D721Med (cell line): ENCODE measurements at regions not wholly inside any gene's neighbourhood (a gene's known extent, or its start where the extent isn't known, plus 50 kb on each side); places are given as distances from the start of the nearest gene placed in this dataset.

Source experiments
- DNase-seq: peaks from one replicate; pipeline ENCODE4 v3.0.0; 2011; ENCODE audit warnings: low spot score; ENCODE audit not compliant: insufficient read length
- FAIRE-seq: peaks from 2 replicates; lab custom pipeline; 2011; peaks lifted over from hg19 to GRCh38; lab: Jason Lieb, UNC
- TF ChIP-seq, protein P1 (sequence below): IDR thresholded peaks from 2 replicates; pipeline ENCODE4 v1.5.1; 2012; ENCODE audit warnings: mild to moderate bottlenecking, control low read depth; ENCODE audit not compliant: insufficient read depth; ENCODE audit errors: missing control alignments

DNA sequence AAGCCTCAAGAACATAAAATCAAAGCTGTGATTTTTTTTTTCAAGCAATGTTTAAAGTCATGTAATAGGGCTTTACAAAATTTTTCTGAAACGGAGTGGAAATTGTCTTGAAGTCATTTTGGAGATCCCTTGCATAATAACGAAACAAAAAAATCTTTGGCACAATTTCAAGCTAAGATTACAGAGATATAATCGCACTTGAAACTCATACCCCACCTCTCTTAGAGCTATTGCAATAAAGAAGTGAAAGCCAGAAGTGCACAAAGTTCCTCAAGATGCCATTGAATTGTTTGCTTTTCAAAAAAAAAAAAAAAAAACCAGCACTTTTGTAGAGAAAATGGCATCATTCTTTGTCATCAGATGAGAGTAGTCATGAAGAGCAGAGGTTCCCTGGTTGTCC is 152.3 kb downstream of the PAX3 start:
- FAIRE-seq (no peak), DNase-seq (no peak)
- TF ChIP-seq, protein P1, sequence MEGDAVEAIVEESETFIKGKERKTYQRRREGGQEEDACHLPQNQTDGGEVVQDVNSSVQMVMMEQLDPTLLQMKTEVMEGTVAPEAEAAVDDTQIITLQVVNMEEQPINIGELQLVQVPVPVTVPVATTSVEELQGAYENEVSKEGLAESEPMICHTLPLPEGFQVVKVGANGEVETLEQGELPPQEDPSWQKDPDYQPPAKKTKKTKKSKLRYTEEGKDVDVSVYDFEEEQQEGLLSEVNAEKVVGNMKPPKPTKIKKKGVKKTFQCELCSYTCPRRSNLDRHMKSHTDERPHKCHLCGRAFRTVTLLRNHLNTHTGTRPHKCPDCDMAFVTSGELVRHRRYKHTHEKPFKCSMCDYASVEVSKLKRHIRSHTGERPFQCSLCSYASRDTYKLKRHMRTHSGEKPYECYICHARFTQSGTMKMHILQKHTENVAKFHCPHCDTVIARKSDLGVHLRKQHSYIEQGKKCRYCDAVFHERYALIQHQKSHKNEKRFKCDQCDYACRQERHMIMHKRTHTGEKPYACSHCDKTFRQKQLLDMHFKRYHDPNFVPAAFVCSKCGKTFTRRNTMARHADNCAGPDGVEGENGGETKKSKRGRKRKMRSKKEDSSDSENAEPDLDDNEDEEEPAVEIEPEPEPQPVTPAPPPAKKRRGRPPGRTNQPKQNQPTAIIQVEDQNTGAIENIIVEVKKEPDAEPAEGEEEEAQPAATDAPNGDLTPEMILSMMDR, result no peak

DNA sequence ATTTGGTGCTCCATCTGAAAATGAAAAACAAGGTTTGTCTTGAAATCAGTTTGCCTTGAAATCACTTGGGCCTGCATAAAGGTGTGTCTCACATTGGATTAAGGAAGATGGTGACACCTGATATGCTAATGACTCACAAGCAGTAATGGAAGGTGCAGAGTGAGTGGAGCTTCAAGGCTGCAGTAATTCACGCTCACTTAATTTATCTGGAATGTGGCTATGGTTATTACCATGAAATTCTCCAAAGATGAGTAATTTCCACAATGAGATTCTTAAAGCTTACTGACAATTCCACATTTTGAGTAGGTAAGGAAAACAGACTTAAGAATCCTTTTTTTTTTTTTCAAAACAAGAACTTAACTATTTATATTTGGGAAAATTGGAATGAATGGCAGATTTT is 156.8 kb downstream of the PAX3 start:
- TF ChIP-seq, protein P1, result no peak
- DNase-seq (no peak), FAIRE-seq (no peak)

DNA sequence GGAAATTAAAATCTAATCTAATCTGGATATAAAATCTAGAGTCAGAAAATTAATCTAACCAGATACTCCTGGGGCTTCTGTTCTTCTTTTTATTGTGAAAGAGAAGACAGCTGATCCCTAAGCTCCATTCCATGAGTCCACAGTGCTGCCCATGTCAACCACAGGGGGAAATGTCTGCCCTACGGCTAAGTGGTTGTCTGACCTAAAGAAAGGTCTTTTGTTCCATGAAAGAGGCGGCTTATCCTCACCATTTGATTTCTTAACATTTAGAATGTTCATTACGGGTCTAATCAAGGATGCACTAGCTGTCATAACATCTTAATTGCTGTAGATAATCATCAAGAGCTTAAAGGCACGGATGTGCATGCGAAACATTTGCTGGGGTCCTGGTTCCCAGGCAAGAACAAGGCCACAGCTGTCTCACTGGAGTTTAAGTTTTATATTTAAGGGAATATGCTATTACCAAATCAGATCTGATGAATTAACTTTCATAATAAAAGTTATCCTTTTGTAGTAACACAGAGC is 162.6 kb downstream of the PAX3 start:
- FAIRE-seq, result no peak
- no peak for DNase-seq
- TF ChIP-seq, protein P1, result no peak

DNA sequence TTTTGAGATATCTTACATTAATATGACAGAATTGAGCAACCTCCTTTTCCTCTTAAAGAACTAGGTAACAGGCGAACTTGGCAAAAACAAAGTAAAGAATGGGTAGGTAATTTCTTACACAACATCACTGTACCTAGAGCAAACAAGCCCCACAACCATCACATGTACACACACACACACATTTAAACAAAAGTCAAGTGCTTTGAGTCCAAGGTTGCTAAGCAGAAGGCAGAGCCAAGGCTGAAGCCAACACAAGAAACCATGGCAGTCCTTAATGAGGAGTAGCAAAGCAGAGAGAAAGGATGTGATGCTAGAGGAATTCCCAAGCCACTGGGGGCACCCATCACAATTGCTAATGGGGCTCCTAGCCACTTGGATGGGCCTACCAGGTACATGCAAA is 164.1 kb downstream of the PAX3 start:
- DNase-seq (no peak), FAIRE-seq (no peak)
- TF ChIP-seq, protein P1, result no peak

DNA sequence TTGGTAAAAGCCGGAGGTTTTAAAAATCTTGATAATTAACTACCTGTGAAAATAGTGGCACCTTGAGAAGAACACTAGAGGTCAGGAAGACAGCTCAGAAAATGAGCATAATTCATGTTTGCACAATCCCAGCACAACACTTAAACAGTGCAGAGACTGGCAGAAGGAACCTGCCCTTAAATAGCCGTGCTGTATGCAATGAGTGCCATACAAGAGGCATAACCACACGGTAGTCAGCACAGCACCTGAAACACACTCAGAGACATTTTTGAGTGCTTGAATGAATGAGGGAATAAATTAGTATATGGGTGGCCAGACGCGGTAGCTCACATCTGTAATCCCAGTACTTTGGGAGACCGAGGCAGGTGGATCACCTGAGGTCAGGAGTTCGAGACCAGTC is 164.9 kb downstream of the PAX3 start:
- no peak for FAIRE-seq
- TF ChIP-seq, protein P1, result no peak
- no peak for DNase-seq

DNA sequence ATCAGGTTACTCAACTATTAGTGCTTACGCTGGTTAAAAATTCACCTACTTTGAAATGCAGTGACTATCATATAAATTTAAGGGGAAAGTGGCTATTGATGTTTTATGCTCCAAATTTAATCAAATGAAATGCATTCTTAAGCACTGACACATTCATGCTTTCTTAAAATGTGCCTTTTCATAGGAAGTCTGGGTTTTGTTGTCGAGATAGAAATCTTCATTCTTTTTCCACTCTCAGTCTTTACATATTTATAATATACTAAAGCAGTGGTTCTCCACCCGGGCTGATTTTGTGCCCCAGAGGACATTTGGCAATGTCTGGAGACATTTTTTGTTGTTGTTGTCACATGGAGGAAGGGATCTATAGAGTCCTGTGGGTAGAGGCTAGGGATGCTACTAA is 167.9 kb downstream of the PAX3 start:
- FAIRE-seq (no peak), DNase-seq (no peak)
- TF ChIP-seq, protein P1, result no peak

DNA sequence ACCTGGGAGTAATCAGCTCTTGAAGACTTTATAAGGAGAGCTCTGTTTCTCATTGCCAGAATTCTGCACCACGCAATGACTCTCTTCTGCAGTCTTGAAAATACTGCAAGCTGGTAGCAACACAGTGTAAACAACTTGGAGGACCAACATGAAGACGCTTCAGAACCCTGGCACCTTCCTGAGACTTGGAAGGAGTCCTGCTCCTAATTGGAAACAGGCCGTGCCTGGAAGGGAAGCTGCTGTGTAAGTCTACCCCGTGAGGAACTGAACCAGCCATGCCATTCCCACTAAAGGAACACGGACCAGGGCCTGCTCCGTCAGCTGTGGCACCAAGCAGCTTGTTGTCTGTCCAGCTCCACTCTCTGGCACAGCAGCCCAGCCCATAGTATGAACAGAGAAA is 171.1 kb downstream of the PAX3 start:
- FAIRE-seq, result no peak
- DNase-seq, result no peak
- TF ChIP-seq, protein P1, result no peak
